ENCODE measurements at regions not wholly inside any gene's neighbourhood (a gene's known extent, or its start where the extent isn't known, plus 50 kb on each side); places are given as distances from the start of the nearest gene placed in this dataset.

- H3K36me3 ChIP-seq (ENCODE audit: control insufficient read depth in 2 of 3, insufficient read depth in 3 of 3, low read length in 3 of 3): no peaks in the 10 kb centered on the region
- TF ChIP-seq, protein P1, sequence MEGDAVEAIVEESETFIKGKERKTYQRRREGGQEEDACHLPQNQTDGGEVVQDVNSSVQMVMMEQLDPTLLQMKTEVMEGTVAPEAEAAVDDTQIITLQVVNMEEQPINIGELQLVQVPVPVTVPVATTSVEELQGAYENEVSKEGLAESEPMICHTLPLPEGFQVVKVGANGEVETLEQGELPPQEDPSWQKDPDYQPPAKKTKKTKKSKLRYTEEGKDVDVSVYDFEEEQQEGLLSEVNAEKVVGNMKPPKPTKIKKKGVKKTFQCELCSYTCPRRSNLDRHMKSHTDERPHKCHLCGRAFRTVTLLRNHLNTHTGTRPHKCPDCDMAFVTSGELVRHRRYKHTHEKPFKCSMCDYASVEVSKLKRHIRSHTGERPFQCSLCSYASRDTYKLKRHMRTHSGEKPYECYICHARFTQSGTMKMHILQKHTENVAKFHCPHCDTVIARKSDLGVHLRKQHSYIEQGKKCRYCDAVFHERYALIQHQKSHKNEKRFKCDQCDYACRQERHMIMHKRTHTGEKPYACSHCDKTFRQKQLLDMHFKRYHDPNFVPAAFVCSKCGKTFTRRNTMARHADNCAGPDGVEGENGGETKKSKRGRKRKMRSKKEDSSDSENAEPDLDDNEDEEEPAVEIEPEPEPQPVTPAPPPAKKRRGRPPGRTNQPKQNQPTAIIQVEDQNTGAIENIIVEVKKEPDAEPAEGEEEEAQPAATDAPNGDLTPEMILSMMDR (IDR thresholded peaks at IDR 0.05; ENCODE audit: borderline replicate concordance, extremely low read depth, insufficient read depth): peak; percentile 89
- FAIRE-seq (peak; percentile 94), DNase-seq (peak; percentile 57 to 94 (median 87))
- intact Hi-C loops (cut with DNase I): no loop called here
- no peaks in the 10 kb centered on the region for H3K27me3 ChIP-seq (ENCODE audit: control insufficient read depth, insufficient read depth, low read length)
- no peaks in the 10 kb centered on the region for H3K9me3 ChIP-seq (ENCODE audit: control insufficient read depth in 2 of 3, insufficient read depth in 1 of 3, low read length in 3 of 3)
- peak overlapping the region in 1 of 3 donors; percentile 28 for H3K9ac ChIP-seq (ENCODE audit: low read length in 3 of 3)
- peak overlapping the region; percentile 1 to 40 (median 28) for H3K4me3 ChIP-seq (ENCODE audit: low read length in 3 of 3)
- peak overlapping the region; percentile 20 to 59 for H3K27ac ChIP-seq (ENCODE audit: low read depth in 2 of 2, low read length in 2 of 2)
- H3K4me1 ChIP-seq (ENCODE audit: control insufficient read depth in 2 of 3, insufficient read depth in 2 of 3, low read depth in 1 of 3, low read length in 3 of 3): peaks cover 0 to 10% (median 4%) of the 10 kb centered on the region in 3 donors
These were observed 97.7 kb upstream of the IPO5 start for GRCh38 chr13:97855570-97856303.

DNA sequence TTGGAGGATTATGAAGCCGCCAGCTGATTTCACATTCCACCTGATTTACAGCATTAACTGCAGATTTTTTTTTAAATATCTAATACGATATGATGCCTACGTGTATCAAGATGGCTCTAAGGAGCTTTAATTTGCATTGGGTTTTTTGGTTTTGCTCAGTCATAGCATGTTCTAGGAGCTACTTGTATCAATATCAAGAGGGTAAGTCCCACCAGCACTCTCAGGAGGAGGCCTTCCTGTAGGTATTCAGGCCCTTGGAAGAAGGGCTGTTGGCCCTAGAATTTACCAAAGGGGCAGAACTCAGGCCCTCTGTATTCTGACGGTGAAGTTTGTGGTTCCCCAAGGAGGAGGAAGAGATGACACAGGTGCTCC lies 97.2 kb upstream of the IPO5 start:
- TF ChIP-seq, protein P1 (IDR thresholded peaks at IDR 0.05; ENCODE audit: borderline replicate concordance, extremely low read depth, insufficient read depth): no peak
- intact Hi-C loops (cut with DNase I): no loop called here
- H3K9me3 ChIP-seq (ENCODE audit: control insufficient read depth in 2 of 3, insufficient read depth in 1 of 3, low read length in 3 of 3): no peaks in the 10 kb centered on the region
- DNase-seq (no peak), FAIRE-seq (no peak)
- no peaks in the 10 kb centered on the region for H3K27me3 ChIP-seq (ENCODE audit: control insufficient read depth, insufficient read depth, low read length)
- no peaks in the 10 kb centered on the region for H3K36me3 ChIP-seq (ENCODE audit: control insufficient read depth in 2 of 3, insufficient read depth in 3 of 3, low read length in 3 of 3)
- H3K4me3 ChIP-seq (ENCODE audit: low read length in 3 of 3): peak overlapping the region in 1 of 3 donors; percentile 1
- H3K9ac ChIP-seq (ENCODE audit: low read length in 3 of 3): peak overlapping the region in 1 of 3 donors; percentile 28
- peak overlapping the region; percentile 9 to 20 for H3K27ac ChIP-seq (ENCODE audit: low read depth in 2 of 2, low read length in 2 of 2)
- H3K4me1 ChIP-seq (ENCODE audit: control insufficient read depth in 2 of 3, insufficient read depth in 2 of 3, low read depth in 1 of 3, low read length in 3 of 3): peaks cover 0 to 10% (median 4%) of the 10 kb centered on the region in 3 donors

DNA sequence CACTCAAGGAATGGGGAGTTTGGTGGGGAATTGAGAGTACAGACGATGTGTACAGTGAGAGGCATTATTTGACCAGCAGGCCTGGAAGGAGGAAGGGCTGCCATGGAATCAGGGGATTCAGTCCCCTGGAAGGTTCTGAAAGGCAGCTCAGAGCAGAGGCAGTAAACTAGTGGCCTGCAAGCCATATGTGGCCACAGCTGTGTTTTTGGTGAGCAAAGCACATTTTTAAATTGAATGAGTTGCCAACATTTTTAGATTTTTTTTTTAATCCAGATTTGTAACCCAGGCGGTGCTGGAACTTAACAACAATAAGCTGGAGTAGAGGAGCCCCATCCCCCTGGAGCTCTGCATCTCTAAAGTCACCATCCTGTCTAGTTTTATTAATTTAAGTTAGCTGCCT lies 95.3 kb upstream of the IPO5 start:
- Histone ChIP-seq H3K27ac (ENCODE audit: low read depth in 2 of 2, low read length in 2 of 2) (no peak overlapping the region), H3K9ac (ENCODE audit: low read length in 3 of 3) (no peak overlapping the region), H3K9me3 (ENCODE audit: control insufficient read depth in 2 of 3, insufficient read depth in 1 of 3, low read length in 3 of 3) (no peaks in the 10 kb centered on the region), H3K4me1 (ENCODE audit: control insufficient read depth in 2 of 3, insufficient read depth in 2 of 3, low read depth in 1 of 3, low read length in 3 of 3) (peaks cover 0 to 10% (median 4%) of the 10 kb centered on the region in 3 donors), H3K4me3 (ENCODE audit: low read length in 3 of 3) (no peak overlapping the region), H3K27me3 (ENCODE audit: control insufficient read depth, insufficient read depth, low read length) (no peaks in the 10 kb centered on the region), H3K36me3 (ENCODE audit: control insufficient read depth in 2 of 3, insufficient read depth in 3 of 3, low read length in 3 of 3) (no peaks in the 10 kb centered on the region)
- DNase-seq (no peak), FAIRE-seq (no peak)
- TF ChIP-seq, protein P1 (IDR thresholded peaks at IDR 0.05; ENCODE audit: borderline replicate concordance, extremely low read depth, insufficient read depth): no peak
- intact Hi-C loops (cut with DNase I): no loop called here

Data from kidney (tissue), 13 donors.